Prostate gland (tissue), 2 donors: ENCODE measurements at regions not wholly inside any gene's neighbourhood (a gene's known extent, or its start where the extent isn't known, plus 50 kb on each side); places are given as distances from the start of the nearest gene placed in this dataset.

Source experiments
- DNase-seq: peaks from one replicate; pipeline ENCODE4 v3.0.0-alpha.2; 2019; ENCODE audit warnings: low spot score
- H3K27ac ChIP-seq, 2 donors: fragments of 200-600 bp; sonication (generic); 2 replicates each; pipeline ENCODE4 v1.5.1; 2017 to 2019
- H3K27me3 ChIP-seq: fragments of 200-600 bp; sonication (generic); replicated peaks from 2 replicates; pipeline ENCODE4 v1.5.1; 2019; ENCODE audit not compliant: insufficient read depth
- H3K36me3 ChIP-seq, 2 donors: fragments of 200-600 bp; sonication (generic); 1 replicate in 1 of 2; 2 replicates in 1 of 2; pipeline versions ENCODE4 v1.5.1 to v1.8.1; 2017 to 2019
- H3K4me1 ChIP-seq: fragments of 200-600 bp; sonication (generic); replicated peaks from 2 replicates; pipeline ENCODE4 v1.5.1; 2019
- H3K4me3 ChIP-seq, 2 donors: fragments of 200-600 bp; sonication (generic); 2 replicates each; pipeline ENCODE4 v1.5.1; 2017 to 2019
- H3K9me3 ChIP-seq: fragments of 200-600 bp; sonication (generic); 2 replicates; pipeline ENCODE4 v1.5.1; 2017
- POLR2A ChIP-seq: fragments of 450-650 bp; IDR thresholded peaks from one replicate; pipeline ENCODE4 v1.6.1; 2016; ENCODE audit warnings: antibody characterized with exemption, mild to moderate bottlenecking
- POLR2AphosphoS5 ChIP-seq: sonication (generic); formaldehyde crosslinking; IDR thresholded peaks from one replicate; pipeline ENCODE4 v1.6.1; 2017; ENCODE audit warnings: antibody characterized with exemption
- WGBS: methylation state at CpG from one replicate; pipeline ENCODE4 v1.1.5; 2018; 5-methylcytosine and 5-hydroxymethylcytosine counted together
- intact Hi-C: fragments of 100-400 bp; cut with DNase I; formaldehyde crosslinking; loops from one replicate; pipeline ENCODE4 v1.14.2; 2022
- TF ChIP-seq, protein P1 (sequence below), 4 experiments: fragments of 200-600 bp in 2 of 4; fragments of 450-650 bp in 2 of 4; sonication (generic) in 2 of 4; IDR thresholded peaks; 1 replicate in 3 of 4; 2 replicates in 1 of 4; pipeline ENCODE4 v1.5.1; 2016 to 2019; ENCODE audit warnings: antibody characterized with exemption in 4 of 4, mild to moderate bottlenecking in 2 of 4, moderate library complexity in 2 of 4

DNA sequence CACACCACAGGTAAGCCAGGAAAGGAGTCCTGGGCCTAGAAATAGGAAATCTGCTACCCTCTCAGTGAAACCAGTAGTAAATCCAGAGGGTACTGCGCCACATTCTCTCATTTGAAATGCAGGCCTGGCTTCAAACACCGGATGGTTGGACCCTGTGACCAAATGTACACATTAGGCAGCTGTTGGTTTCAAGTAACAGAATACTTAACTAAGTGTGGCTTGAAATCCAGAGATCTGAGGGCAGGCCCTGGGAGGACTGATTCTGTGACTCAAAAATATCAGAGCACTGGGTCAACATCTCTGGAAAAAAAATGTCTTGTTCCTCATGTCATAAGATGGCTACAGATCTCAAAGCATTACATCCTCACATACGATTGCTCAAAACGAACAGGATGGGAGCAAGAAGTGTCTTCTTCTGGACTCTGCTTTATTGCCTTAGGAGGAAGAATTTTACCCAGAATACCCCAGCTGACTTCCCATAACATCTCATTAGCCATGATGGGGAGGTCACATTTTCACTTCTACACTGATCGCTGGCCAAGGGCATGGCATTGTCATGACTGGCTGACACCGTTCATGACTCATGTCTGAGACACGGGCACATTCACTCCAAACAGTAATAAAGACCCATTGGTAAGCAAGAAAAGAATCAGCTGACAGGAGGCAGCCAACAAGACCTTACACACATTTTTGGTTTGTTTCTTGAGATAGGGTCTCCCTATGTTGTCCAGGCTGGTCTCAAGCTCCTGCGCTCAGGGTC is 166.0 kb downstream of the ARRDC4 start:
- intact Hi-C loops = no loop called here
- Histone ChIP-seq H3K36me3 (no peaks in the 10 kb centered on the region), H3K27ac (no peak overlapping the region), H3K9me3 (no peaks in the 10 kb centered on the region), H3K4me1 (peaks cover 3% of the 10 kb centered on the region), H3K27me3 (no peaks in the 10 kb centered on the region), H3K4me3 (no peak overlapping the region)
- no peak for DNase-seq
- TF ChIP-seq POLR2A (no peak), POLR2AphosphoS5 (no peak)
- TF ChIP-seq, protein P1, sequence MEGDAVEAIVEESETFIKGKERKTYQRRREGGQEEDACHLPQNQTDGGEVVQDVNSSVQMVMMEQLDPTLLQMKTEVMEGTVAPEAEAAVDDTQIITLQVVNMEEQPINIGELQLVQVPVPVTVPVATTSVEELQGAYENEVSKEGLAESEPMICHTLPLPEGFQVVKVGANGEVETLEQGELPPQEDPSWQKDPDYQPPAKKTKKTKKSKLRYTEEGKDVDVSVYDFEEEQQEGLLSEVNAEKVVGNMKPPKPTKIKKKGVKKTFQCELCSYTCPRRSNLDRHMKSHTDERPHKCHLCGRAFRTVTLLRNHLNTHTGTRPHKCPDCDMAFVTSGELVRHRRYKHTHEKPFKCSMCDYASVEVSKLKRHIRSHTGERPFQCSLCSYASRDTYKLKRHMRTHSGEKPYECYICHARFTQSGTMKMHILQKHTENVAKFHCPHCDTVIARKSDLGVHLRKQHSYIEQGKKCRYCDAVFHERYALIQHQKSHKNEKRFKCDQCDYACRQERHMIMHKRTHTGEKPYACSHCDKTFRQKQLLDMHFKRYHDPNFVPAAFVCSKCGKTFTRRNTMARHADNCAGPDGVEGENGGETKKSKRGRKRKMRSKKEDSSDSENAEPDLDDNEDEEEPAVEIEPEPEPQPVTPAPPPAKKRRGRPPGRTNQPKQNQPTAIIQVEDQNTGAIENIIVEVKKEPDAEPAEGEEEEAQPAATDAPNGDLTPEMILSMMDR (IDR thresholded peaks at IDR 0.05) = no peak
- WGBS = 82% methylated on average over 8 of the region's 8 CpGs

GRCh38 chr15:98127586-98127985 is 167.1 kb downstream of the ARRDC4 start:
- Histone ChIP-seq H3K27me3 (no peaks in the 10 kb centered on the region), H3K4me1 (peaks cover 3% of the 10 kb centered on the region), H3K4me3 (no peak overlapping the region), H3K27ac (no peak overlapping the region), H3K36me3 (no peaks in the 10 kb centered on the region), H3K9me3 (no peaks in the 10 kb centered on the region)
- DNase-seq = no peak
- TF ChIP-seq POLR2A (no peak), POLR2AphosphoS5 (no peak)
- TF ChIP-seq, protein P1 (IDR thresholded peaks at IDR 0.05) = no peak
- intact Hi-C loops = no loop called here
- 78% methylated on average over 5 of the region's 5 CpGs for WGBS

DNA sequence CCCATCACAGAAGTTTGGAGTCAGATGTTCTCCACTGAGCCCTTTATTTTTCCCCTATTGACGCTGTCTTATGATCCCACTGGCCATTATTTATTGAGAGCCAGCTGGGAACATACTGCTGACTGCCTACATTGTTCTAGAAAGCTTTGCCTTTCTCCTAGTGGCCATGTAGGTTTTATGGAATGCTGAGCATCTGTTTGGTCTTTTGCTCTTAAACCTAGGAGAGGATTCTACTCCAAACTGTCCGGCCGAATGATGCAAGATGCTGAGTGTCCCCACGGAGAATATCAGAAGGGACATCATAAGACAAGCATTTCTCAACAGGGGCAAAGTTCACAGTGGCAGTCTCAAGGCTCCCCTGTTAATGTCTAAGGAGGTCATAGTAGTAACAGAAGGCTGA is 171.4 kb downstream of the ARRDC4 start:
- Histone ChIP-seq H3K27me3 (no peaks in the 10 kb centered on the region), H3K4me1 (no peaks in the 10 kb centered on the region), H3K4me3 (no peak overlapping the region), H3K36me3 (no peaks in the 10 kb centered on the region), H3K9me3 (no peaks in the 10 kb centered on the region), H3K27ac (no peak overlapping the region)
- DNase-seq = no peak
- TF ChIP-seq, protein P1 (IDR thresholded peaks at IDR 0.05) = no peak
- TF ChIP-seq POLR2A = no peak
- no peak for TF ChIP-seq POLR2AphosphoS5
- intact Hi-C loops = no loop called here
- 69% methylated on average over 4 of the region's 4 CpGs for WGBS

DNA sequence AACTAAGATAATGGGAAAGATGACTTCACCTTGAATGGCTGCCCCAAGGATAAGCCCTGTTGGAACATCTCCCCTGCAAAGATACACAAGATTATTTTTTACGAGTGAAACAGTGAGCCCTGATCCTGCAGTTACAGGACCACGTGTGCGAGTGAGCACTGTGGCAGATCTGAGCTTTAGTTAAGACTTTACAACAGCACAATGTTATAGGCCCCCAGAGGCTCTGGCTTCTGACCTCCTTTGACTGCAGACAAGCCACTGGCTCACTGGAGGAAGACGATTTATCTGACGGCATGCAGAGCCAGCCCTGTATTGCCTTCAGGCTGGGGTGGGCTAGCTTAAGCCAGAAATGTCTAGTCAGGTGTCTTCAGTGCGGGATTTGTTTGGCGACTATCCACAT is 174.4 kb downstream of the ARRDC4 start:
- no peak for DNase-seq
- WGBS = 43% methylated on average over 7 of the region's 7 CpGs
- H3K27ac ChIP-seq = no peak overlapping the region
- TF ChIP-seq, protein P1 (IDR thresholded peaks at IDR 0.05) = no peak
- TF ChIP-seq POLR2AphosphoS5 (no peak), POLR2A (no peak)
- H3K4me1 ChIP-seq = no peaks in the 10 kb centered on the region
- intact Hi-C loops = no loop called here
- H3K4me3 ChIP-seq = no peak overlapping the region
- no peaks in the 10 kb centered on the region for H3K27me3 ChIP-seq
- no peaks in the 10 kb centered on the region for H3K36me3 ChIP-seq
- H3K9me3 ChIP-seq = no peaks in the 10 kb centered on the region

GRCh38 chr15:98138910-98139309 is 178.4 kb downstream of the ARRDC4 start:
- DNase-seq = no peak
- WGBS = 67% methylated on average over 6 of the region's 6 CpGs

More at GRCh38 chr15:98138910-98139309, 178.4 kb downstream of the ARRDC4 start:
- no peaks in the 10 kb centered on the region for H3K9me3 ChIP-seq
- no peaks in the 10 kb centered on the region for H3K27me3 ChIP-seq
- no peak overlapping the region for H3K4me3 ChIP-seq
- no peaks in the 10 kb centered on the region for H3K4me1 ChIP-seq
- intact Hi-C loops = no loop called here
- H3K27ac ChIP-seq = no peak overlapping the region
- H3K36me3 ChIP-seq = no peaks in the 10 kb centered on the region
- TF ChIP-seq, protein P1 (IDR thresholded peaks at IDR 0.05) = no peak
- TF ChIP-seq POLR2A (no peak), POLR2AphosphoS5 (no peak)
